ENCODE measurements at regions not wholly inside any gene's neighbourhood (a gene's known extent, or its start where the extent isn't known, plus 50 kb on each side); places are given as distances from the start of the nearest gene placed in this dataset.
"Not testable (repeated sequence)": the region's sequence is repeated elsewhere in the genome, so short reads cannot be mapped to it uniquely, and the experiment has no call there.

- Histone ChIP-seq H3K4me1 (ENCODE audit: insufficient read depth) (peaks cover 38% of the 10 kb centered on the region), H3K9me3 (ENCODE audit: low read depth) (no peaks in the 10 kb centered on the region), H4K20me1 (ENCODE audit: insufficient read depth) (no peaks in the 10 kb centered on the region), H2AFZ (peak overlapping the region; percentile 83), H3K27me3 (replicated peaks; ENCODE audit: insufficient read depth) (no peaks in the 10 kb centered on the region), H3K4me3 (0 out of 2 replicates have a peak overlapping the region, but pooled peaks have one; percentile 9), H3K9ac (peak overlapping the region; percentile 6), H3K9me2 (ENCODE audit: insufficient read depth) (no peaks in the 10 kb centered on the region; the same call in 1 of the 2 replicates), H3K4me2 (ENCODE audit: unreplicated experiment) (peak overlapping the region; percentile 4), H3K27ac (peak overlapping the region; percentile 56), H3K79me2 (ENCODE audit: insufficient read depth) (no peaks in the 10 kb centered on the region), H3K36me3 (ENCODE audit: low read depth) (no peaks in the 10 kb centered on the region), H3F3A (ENCODE audit: insufficient read depth) (peaks cover 36% of the 10 kb centered on the region)
- peak; percentile 68 for DNase-seq
- TF ChIP-seq EZH2 (IDR thresholded peaks at IDR 0.05; ENCODE audit: insufficient read depth, poor library complexity, severe bottlenecking) = no peak
- TF ChIP-seq EZH2phosphoT487 (IDR thresholded peaks at IDR 0.05; ENCODE audit: insufficient read depth, low read depth) = no peak
- in situ Hi-C loops (cut with MboI) = no loop called here
- WGBS, 2 experiments (ENCODE audit: low coverage in 1 of 2, low lambda C conversion rate in 2 of 2, missing lambda C conversion rate in 2 of 2) = 3 to 5% methylated on average over 3 of the region's 3 CpGs
These were observed 229.0 kb downstream of the MREG start for GRCh38 chr2:215784371-215784783.

GRCh38 chr2:215783640-215784039 lies 229.7 kb downstream of the MREG start:
- H4K20me1 ChIP-seq (ENCODE audit: insufficient read depth); DNase-seq; in situ Hi-C loops (cut with MboI); H3K4me3 ChIP-seq; H3K79me2 ChIP-seq (ENCODE audit: insufficient read depth); H3K9me3 ChIP-seq (ENCODE audit: low read depth); H3K9me2 ChIP-seq (ENCODE audit: insufficient read depth); H3K36me3 ChIP-seq (ENCODE audit: low read depth); H3K27me3 ChIP-seq (replicated peaks; ENCODE audit: insufficient read depth): not testable (repeated sequence)
- Histone ChIP-seq H2AFZ (peak overlapping the region; percentile 83; the same call in 1 of the 2 replicates), H3K4me1 (ENCODE audit: insufficient read depth) (peaks cover 38% of the 10 kb centered on the region), H3K4me2 (ENCODE audit: unreplicated experiment) (peak overlapping the region; percentile 4), H3K9ac (peak overlapping the region; percentile 6; the same call in 1 of the 2 replicates), H3F3A (ENCODE audit: insufficient read depth) (peaks cover 36% of the 10 kb centered on the region), H3K27ac (peak overlapping the region; percentile 56)
- 98 to 99% methylated on average over 7 of the region's 7 CpGs for WGBS, 2 experiments (ENCODE audit: low coverage in 1 of 2, low lambda C conversion rate in 2 of 2, missing lambda C conversion rate in 2 of 2)

- Histone ChIP-seq H3K4me2 (ENCODE audit: unreplicated experiment) (no peak overlapping the region), H3K4me1 (ENCODE audit: insufficient read depth) (peaks cover 38% of the 10 kb centered on the region), H3K9me2 (ENCODE audit: insufficient read depth) (no peaks in the 10 kb centered on the region; the same call in 1 of the 2 replicates), H3K36me3 (ENCODE audit: low read depth) (no peaks in the 10 kb centered on the region), H3K4me3 (no peak overlapping the region), H2AFZ (no peak overlapping the region), H3K27ac (no peak overlapping the region), H3K9ac (no peak overlapping the region), H3F3A (ENCODE audit: insufficient read depth) (peaks cover 36% of the 10 kb centered on the region), H3K9me3 (ENCODE audit: low read depth) (no peaks in the 10 kb centered on the region), H4K20me1 (ENCODE audit: insufficient read depth) (no peaks in the 10 kb centered on the region), H3K27me3 (replicated peaks; ENCODE audit: insufficient read depth) (no peaks in the 10 kb centered on the region), H3K79me2 (ENCODE audit: insufficient read depth) (no peaks in the 10 kb centered on the region)
- no peak for TF ChIP-seq EZH2 (IDR thresholded peaks at IDR 0.05; ENCODE audit: insufficient read depth, poor library complexity, severe bottlenecking)
- no peak for TF ChIP-seq EZH2phosphoT487 (IDR thresholded peaks at IDR 0.05; ENCODE audit: insufficient read depth, low read depth)
- 98 to 99% methylated on average over 2 of the region's 2 CpGs for WGBS, 2 experiments (ENCODE audit: low coverage in 1 of 2, low lambda C conversion rate in 2 of 2, missing lambda C conversion rate in 2 of 2)
- in situ Hi-C loops (cut with MboI) = no loop called here
- DNase-seq = no peak
These were observed 230.4 kb downstream of the MREG start for GRCh38 chr2:215782965-215783364.

- in situ Hi-C loops (cut with MboI) = no loop called here
- H3K27ac ChIP-seq = no peak overlapping the region
- H4K20me1 ChIP-seq (ENCODE audit: insufficient read depth) = no peaks in the 10 kb centered on the region
- no peaks in the 10 kb centered on the region for H3K36me3 ChIP-seq (ENCODE audit: low read depth)
- no peaks in the 10 kb centered on the region for H3K27me3 ChIP-seq (replicated peaks; ENCODE audit: insufficient read depth)
- no peaks in the 10 kb centered on the region for H3K9me3 ChIP-seq (ENCODE audit: low read depth)
- no peak overlapping the region for H2AFZ ChIP-seq
- H3K4me2 ChIP-seq (ENCODE audit: unreplicated experiment) = no peak overlapping the region
- no peaks in the 10 kb centered on the region for H3K79me2 ChIP-seq (ENCODE audit: insufficient read depth)
- 47 to 67% methylated on average over 1 of the region's 1 CpG for WGBS, 2 experiments (ENCODE audit: low coverage in 1 of 2, low lambda C conversion rate in 2 of 2, missing lambda C conversion rate in 2 of 2)
- peaks cover 38% of the 10 kb centered on the region for H3K4me1 ChIP-seq (ENCODE audit: insufficient read depth)
- TF ChIP-seq EZH2 (IDR thresholded peaks at IDR 0.05; ENCODE audit: insufficient read depth, poor library complexity, severe bottlenecking) = no peak
- TF ChIP-seq EZH2phosphoT487 (IDR thresholded peaks at IDR 0.05; ENCODE audit: insufficient read depth, low read depth) = no peak
- DNase-seq = no peak
- no peak overlapping the region for H3K4me3 ChIP-seq
- no peaks in the 10 kb centered on the region; the same call in 1 of the 2 replicates for H3K9me2 ChIP-seq (ENCODE audit: insufficient read depth)
- H3F3A ChIP-seq (ENCODE audit: insufficient read depth) = peaks cover 36% of the 10 kb centered on the region
- no peak overlapping the region for H3K9ac ChIP-seq
These were observed 231.1 kb downstream of the MREG start for GRCh38 chr2:215782295-215782694.
